B cell (primary cell): ENCODE measurements at regions not wholly inside any gene's neighbourhood (a gene's known extent, or its start where the extent isn't known, plus 50 kb on each side); places are given as distances from the start of the nearest gene placed in this dataset.

Experiments
- ATAC-seq: fragments of 200-7000 bp; cut with Tn5 transposase; one replicate; pipeline ENCODE4 v1.10.0; 2021; ENCODE audit warnings: low read depth, mild to moderate bottlenecking, moderate number of reproducible peaks, moderate library complexity
- CTCF ChIA-PET: fragments of 350-600 bp; sonication (Branson Sonifier 250); formaldehyde crosslinking; loops from one replicate; lab custom pipeline; 2021; ENCODE audit warnings: antibody characterized with exemption, inconsistent platforms; lab: Charles Lee
- POLR2A ChIA-PET: fragments of 350-600 bp; sonication (Branson Sonifier 250); formaldehyde crosslinking; loops from one replicate; lab custom pipeline; 2021; ENCODE audit warnings: antibody characterized with exemption; lab: Charles Lee
- DNase-seq: peaks from one replicate; pipeline ENCODE4 v3.0.0; 2013
- H2AFZ ChIP-seq: 2 replicates; pipeline ENCODE4 v1.6.1; 2012; ENCODE audit warnings: mild to moderate bottlenecking, low read depth, low read length; ENCODE audit not compliant: insufficient read depth, poor library complexity, severe bottlenecking
- H3K27ac ChIP-seq, 2 donors: 1 replicate in 1 of 2; 2 replicates in 1 of 2; pipeline ENCODE4 v1.5.1; 2012 to 2013; ENCODE audit warnings: low read length in 2 of 2, mild to moderate bottlenecking in 2 of 2, moderate library complexity in 1 of 2
- H3K27me3 ChIP-seq, 4 experiments: fragments of 200-600 bp in 1 of 4; sonication (generic) in 1 of 4; replicated peaks in 1 of 4; 1 replicate in 2 of 4; 2 replicates in 2 of 4; pipeline versions ENCODE4 v1.6.1 to v1.7.0; 2013 to 2016; ENCODE audit warnings: low read length in 3 of 4, mild to moderate bottlenecking in 2 of 4, mixed read lengths in 1 of 4, moderate library complexity in 1 of 4; ENCODE audit not compliant: insufficient read depth in 4 of 4, control insufficient read depth in 3 of 4; ENCODE audit errors: control extremely low read depth in 1 of 4
- H3K36me3 ChIP-seq, 2 experiments: replicated peaks in 1 of 2; 1 replicate in 1 of 2; 2 replicates in 1 of 2; pipeline versions ENCODE4 v1.6.1 to v1.7.1; 2013; ENCODE audit warnings: low read length in 1 of 2; ENCODE audit not compliant: insufficient read depth in 2 of 2, control insufficient read depth in 1 of 2; ENCODE audit errors: control extremely low read depth in 1 of 2, extremely low read depth in 1 of 2
- H3K4me1 ChIP-seq, 2 donors: fragments of 200-600 bp in 1 of 2; sonication (generic) in 1 of 2; 1 replicate in 1 of 2; 2 replicates in 1 of 2; pipeline versions ENCODE4 v1.5.1 to v1.6.1; 2013 to 2017; ENCODE audit warnings: low read length in 2 of 2; ENCODE audit not compliant: control insufficient read depth in 2 of 2, insufficient read depth in 2 of 2
- H3K4me2 ChIP-seq: replicated peaks from 2 replicates; pipeline ENCODE3; 2012; ENCODE audit warnings: mild to moderate bottlenecking, low read depth, low read length; ENCODE audit not compliant: poor library complexity, severe bottlenecking
- H3K4me3 ChIP-seq, 5 experiments: fragments of 200-600 bp in 1 of 5; sonication (generic) in 1 of 5; 1 replicate in 3 of 5; 2 replicates in 2 of 5; pipeline versions ENCODE4 v1.5.1 to v1.7.0; 2011 to 2016; ENCODE audit warnings: low read length in 4 of 5, mild to moderate bottlenecking in 4 of 5, low read depth in 2 of 5, control low read depth in 1 of 5, moderate library complexity in 1 of 5; ENCODE audit not compliant: insufficient read depth in 1 of 5; ENCODE audit errors: control extremely low read depth in 1 of 5, extremely low read depth in 1 of 5
- H3K79me2 ChIP-seq: fragments of 200-600 bp; sonication (generic); one replicate; pipeline ENCODE4 v1.6.0; 2016; ENCODE audit warnings: low read length; ENCODE audit not compliant: control insufficient read depth, insufficient read depth
- H3K9ac ChIP-seq: fragments of 200-600 bp; sonication (generic); 2 replicates; pipeline ENCODE4 v1.6.1; 2017; ENCODE audit warnings: mild to moderate bottlenecking, low read length, moderate library complexity
- H3K9me3 ChIP-seq, 3 donors: one replicate each; pipeline versions ENCODE4 v1.6.1 to v1.7.1; 2013; ENCODE audit warnings: low read length in 2 of 3; ENCODE audit not compliant: control insufficient read depth in 2 of 3, insufficient read depth in 1 of 3; ENCODE audit errors: control extremely low read depth in 1 of 3
- H4K20me1 ChIP-seq: 2 replicates; pipeline ENCODE4 v1.6.0; 2012; ENCODE audit warnings: mild to moderate bottlenecking, low read length; ENCODE audit not compliant: insufficient read depth, control insufficient read depth, poor library complexity, severe bottlenecking
- H3K27ac Mint-ChIP-seq: one replicate; pipeline ENCODE4 v1.8.0; 2021; ENCODE audit warnings: mixed read lengths
- H3K27me3 Mint-ChIP-seq: one replicate; pipeline ENCODE4 v1.8.0; 2021; ENCODE audit warnings: mixed read lengths
- H3K4me1 Mint-ChIP-seq: one replicate; pipeline ENCODE4 v1.8.0; 2021; ENCODE audit warnings: mixed read lengths
- H3K4me3 Mint-ChIP-seq: one replicate; pipeline ENCODE4 v1.8.0; 2021; ENCODE audit warnings: mixed read lengths
- H3K9me3 Mint-ChIP-seq: one replicate; pipeline ENCODE4 v1.8.0; 2022; ENCODE audit warnings: mixed read lengths; ENCODE audit not compliant: insufficient read depth
- CTCF ChIP-seq: fragments of 200-600 bp; IDR thresholded peaks from one replicate; pipeline ENCODE4 v1.8.0; 2022; ENCODE audit warnings: antibody characterized with exemption, mild to moderate bottlenecking
- EZH2 ChIP-seq: IDR thresholded peaks from 2 replicates; pipeline ENCODE4 v1.6.1; 2012; ENCODE audit warnings: borderline replicate concordance, low read depth, mild to moderate bottlenecking, moderate library complexity, low read length; ENCODE audit not compliant: insufficient read depth, poor library complexity, severe bottlenecking
- WGBS: methylation state at CpG from one replicate; pipeline ENCODE4 v1.1.5; 2013; ENCODE audit warnings: missing lambda C conversion rate; ENCODE audit not compliant: insufficient coverage; 5-methylcytosine and 5-hydroxymethylcytosine counted together
- intact Hi-C: fragments of 100-400 bp; cut with micrococcal nuclease; formaldehyde crosslinking; loops from one replicate; pipeline ENCODE4 v1.10.0; 2022

- no peaks in the 10 kb centered on the region for H3K9me3 ChIP-seq
- H3K9ac ChIP-seq, result no peak overlapping the region
- H3K27me3 ChIP-seq, result no peaks in the 10 kb centered on the region
- TF ChIP-seq EZH2 (no peak), CTCF (no peak)
- intact Hi-C loops, result no loop called here
- H3K79me2 ChIP-seq, result no peaks in the 10 kb centered on the region
- no peak overlapping the region for H3K4me2 ChIP-seq
- no peaks in the 10 kb centered on the region for H4K20me1 ChIP-seq
- H3K9me3 Mint-ChIP-seq, result peaks cover 3% of the 10 kb centered on the region
- ChIA-PET CTCF (interaction anchor here (0.7 to 1.4 kb wide), 4 partner anchors 15 to 150 kb away, joined by 3 to 8 read pairs (median 3); no protein-coding TSS in a partner anchor), POLR2A (no interaction called here)
- no peak overlapping the region for H3K4me3 Mint-ChIP-seq
- no peaks in the 10 kb centered on the region for H3K36me3 ChIP-seq
- no peaks in the 10 kb centered on the region for H3K4me1 ChIP-seq
- 100% methylated on average over 1 of the region's 1 CpG for WGBS
- H3K27me3 Mint-ChIP-seq, result peaks cover 5% of the 10 kb centered on the region
- H2AFZ ChIP-seq, result no peak overlapping the region
- H3K27ac ChIP-seq, result no peak overlapping the region
- no peak for ATAC-seq
- H3K27ac Mint-ChIP-seq, result no peak overlapping the region
- no peak overlapping the region for H3K4me3 ChIP-seq
- H3K4me1 Mint-ChIP-seq, result no peaks in the 10 kb centered on the region
- no peak for DNase-seq
Measured at GRCh38 chr2:177314722-177315264, 50.3 kb upstream of the NFE2L2 start.

- Histone ChIP-seq H3K27ac (no peak overlapping the region), H3K27me3 (no peaks in the 10 kb centered on the region), H3K79me2 (no peaks in the 10 kb centered on the region), H3K4me3 (no peak overlapping the region), H4K20me1 (no peaks in the 10 kb centered on the region), H3K4me1 (no peaks in the 10 kb centered on the region), H2AFZ (no peak overlapping the region), H3K9me3 (no peaks in the 10 kb centered on the region), H3K36me3 (no peaks in the 10 kb centered on the region), H3K9ac (no peak overlapping the region), H3K4me2 (no peak overlapping the region)
- DNase-seq (no peak), ATAC-seq (no peak)
- Mint-ChIP-seq H3K27ac (no peak overlapping the region), H3K4me3 (no peak overlapping the region), H3K9me3 (peaks cover 3% of the 10 kb centered on the region), H3K4me1 (no peaks in the 10 kb centered on the region), H3K27me3 (peaks cover 5% of the 10 kb centered on the region)
- intact Hi-C loops, result no loop called here
- ChIA-PET CTCF (interaction anchor here (0.7 to 1.4 kb wide), 3 partner anchors 15 to 151 kb away, joined by 3 to 8 read pairs (median 3); no protein-coding TSS in a partner anchor), POLR2A (no interaction called here)
- 100% methylated on average over 2 of the region's 3 CpGs for WGBS
- TF ChIP-seq CTCF, result no peak
- TF ChIP-seq EZH2, result no peak
Measured at GRCh38 chr2:177315364-177315763, 50.8 kb upstream of the NFE2L2 start.
